Vagina (tissue), 2 donors: ENCODE measurements at regions not wholly inside any gene's neighbourhood (a gene's known extent, or its start where the extent isn't known, plus 50 kb on each side); places are given as distances from the start of the nearest gene placed in this dataset.

Experiments
- DNase-seq, 2 donors: peaks; one replicate each; pipeline ENCODE4 v3.0.0-alpha.2; 2017; ENCODE audit errors: extremely low spot score in 2 of 2
- H3K27ac ChIP-seq: fragments of 200-600 bp; sonication (generic); one replicate; pipeline ENCODE4 v1.5.1; 2019
- H3K27me3 ChIP-seq: fragments of 200-600 bp; sonication (generic); one replicate; pipeline ENCODE4 v1.5.1; 2019
- H3K36me3 ChIP-seq, 2 donors: fragments of 200-600 bp; sonication (generic); one replicate each; pipeline ENCODE4 v1.5.1; 2017 to 2019
- H3K4me1 ChIP-seq: fragments of 200-600 bp; sonication (generic); one replicate; pipeline ENCODE4 v1.5.1; 2019
- H3K4me3 ChIP-seq, 2 donors: fragments of 200-600 bp; sonication (generic); 1 replicate in 1 of 2; 2 replicates in 1 of 2; pipeline ENCODE4 v1.5.1; 2016 to 2019
- H3K9me3 ChIP-seq: fragments of 200-600 bp; sonication (generic); one replicate; pipeline ENCODE4 v1.5.1; 2019
- CTCF ChIP-seq, 3 experiments: fragments of 450-650 bp in 2 of 3; fragments of 200-600 bp in 1 of 3; sonication (generic) in 1 of 3; IDR thresholded peaks; one replicate each; pipeline ENCODE4 v1.5.1; 2017 to 2019; ENCODE audit warnings: antibody characterized with exemption in 3 of 3, mild to moderate bottlenecking in 2 of 3, moderate library complexity in 2 of 3
- POLR2A ChIP-seq, 2 donors: fragments of 450-650 bp; IDR thresholded peaks; one replicate each; pipeline ENCODE4 v1.6.1; 2017; ENCODE audit warnings: antibody characterized with exemption in 2 of 2, mild to moderate bottlenecking in 2 of 2, moderate library complexity in 2 of 2
- POLR2AphosphoS5 ChIP-seq, 2 donors: sonication (generic); formaldehyde crosslinking; IDR thresholded peaks; one replicate each; pipeline ENCODE4 v1.9.0; 2017; ENCODE audit warnings: antibody characterized with exemption in 2 of 2, mild to moderate bottlenecking in 2 of 2, low read depth in 1 of 2; ENCODE audit not compliant: insufficient read depth in 1 of 2
- intact Hi-C: fragments of 100-400 bp; cut with DNase I; formaldehyde crosslinking; loops from one replicate; pipeline ENCODE4 v1.15.1; 2023

GRCh38 chr2:217120429-217120828, 260.6 kb upstream of the TNP1 start:
- Histone ChIP-seq H3K27me3 (no peaks in the 10 kb centered on the region), H3K4me3 (no peak overlapping the region), H3K9me3 (no peaks in the 10 kb centered on the region), H3K36me3 (no peaks in the 10 kb centered on the region), H3K27ac (no peak overlapping the region), H3K4me1 (no peaks in the 10 kb centered on the region)
- intact Hi-C loops = no loop called here
- no peak for TF ChIP-seq POLR2AphosphoS5 (IDR thresholded peaks at IDR 0.05; ENCODE audit: insufficient read depth in 1 of 2, low read depth in 1 of 2)
- DNase-seq = no peak

GRCh38 chr2:217118559-217119284, 258.9 kb upstream of the TNP1 start:
- Histone ChIP-seq H3K27ac (no peak overlapping the region), H3K4me3 (no peak overlapping the region), H3K9me3 (no peaks in the 10 kb centered on the region), H3K27me3 (no peaks in the 10 kb centered on the region), H3K36me3 (no peaks in the 10 kb centered on the region), H3K4me1 (no peaks in the 10 kb centered on the region)
- intact Hi-C loops = no loop called here
- DNase-seq = no peak
- TF ChIP-seq POLR2AphosphoS5 (IDR thresholded peaks at IDR 0.05; ENCODE audit: insufficient read depth in 1 of 2, low read depth in 1 of 2) (no peak), CTCF (IDR thresholded peaks at IDR 0.05) (no peak), POLR2A (IDR thresholded peaks at IDR 0.05) (no peak)

- TF ChIP-seq POLR2A (IDR thresholded peaks at IDR 0.05) (no peak), POLR2AphosphoS5 (IDR thresholded peaks at IDR 0.05; ENCODE audit: insufficient read depth in 1 of 2, low read depth in 1 of 2) (no peak), CTCF (IDR thresholded peaks at IDR 0.05) (no peak)
- Histone ChIP-seq H3K4me3 (no peak overlapping the region), H3K36me3 (no peaks in the 10 kb centered on the region), H3K4me1 (no peaks in the 10 kb centered on the region), H3K9me3 (no peaks in the 10 kb centered on the region), H3K27me3 (no peaks in the 10 kb centered on the region), H3K27ac (no peak overlapping the region)
- no peak for DNase-seq
- intact Hi-C loops = no loop called here
Measured at GRCh38 chr2:217117523-217117922, 257.7 kb upstream of the TNP1 start.

- DNase-seq = no peak
- no peak overlapping the region for H3K4me3 ChIP-seq
- TF ChIP-seq POLR2AphosphoS5 (IDR thresholded peaks at IDR 0.05; ENCODE audit: insufficient read depth in 1 of 2, low read depth in 1 of 2) (no peak), CTCF (IDR thresholded peaks at IDR 0.05) (no peak), POLR2A (IDR thresholded peaks at IDR 0.05) (no peak)
- H3K9me3 ChIP-seq = no peaks in the 10 kb centered on the region
- no peaks in the 10 kb centered on the region for H3K27me3 ChIP-seq
- intact Hi-C loops = no loop called here
- no peaks in the 10 kb centered on the region for H3K36me3 ChIP-seq
- no peaks in the 10 kb centered on the region for H3K4me1 ChIP-seq
- no peak overlapping the region for H3K27ac ChIP-seq
Measured at GRCh38 chr2:217116610-217117009, 256.7 kb upstream of the TNP1 start.

GRCh38 chr2:217114117-217114516, 254.3 kb upstream of the TNP1 start:
- H3K4me3 ChIP-seq = no peak overlapping the region
- intact Hi-C loops = no loop called here
- no peaks in the 10 kb centered on the region for H3K9me3 ChIP-seq
- no peak for TF ChIP-seq CTCF (IDR thresholded peaks at IDR 0.05)
- no peak for TF ChIP-seq POLR2AphosphoS5 (IDR thresholded peaks at IDR 0.05; ENCODE audit: insufficient read depth in 1 of 2, low read depth in 1 of 2)
- no peak for TF ChIP-seq POLR2A (IDR thresholded peaks at IDR 0.05)
- H3K27me3 ChIP-seq = no peaks in the 10 kb centered on the region
- no peaks in the 10 kb centered on the region for H3K4me1 ChIP-seq
- no peak for DNase-seq
- H3K36me3 ChIP-seq = no peaks in the 10 kb centered on the region
- H3K27ac ChIP-seq = no peak overlapping the region
